Smooth muscle cell of the brain vasculature (primary cell): ENCODE measurements at regions not wholly inside any gene's neighbourhood (a gene's known extent, or its start where the extent isn't known, plus 50 kb on each side); places are given as distances from the start of the nearest gene placed in this dataset.

ENCODE experiments used
- DNase-seq: peaks from one replicate; pipeline ENCODE4 v3.0.0-alpha.2; 2012; ENCODE audit warnings: low read depth, low spot score

GRCh38 chr15:97592778-97593177 lies 367.7 kb upstream of the ARRDC4 start:
- DNase-seq: no peak

- DNase-seq: no peak
Observed at GRCh38 chr15:97597801-97598200, 362.7 kb upstream of the ARRDC4 start.

- no peak for DNase-seq
Observed at GRCh38 chr15:97598353-97598798, 362.1 kb upstream of the ARRDC4 start.

GRCh38 chr15:97600190-97600589 lies 360.3 kb upstream of the ARRDC4 start:
- no peak for DNase-seq

GRCh38 chr15:97604677-97605076 lies 355.8 kb upstream of the ARRDC4 start:
- no peak for DNase-seq

- DNase-seq: no peak
Observed at GRCh38 chr15:97615114-97615513, 345.4 kb upstream of the ARRDC4 start.

- DNase-seq: no peak
Observed at GRCh38 chr15:97623091-97623661, 337.3 kb upstream of the ARRDC4 start.

GRCh38 chr15:97627634-97628033 lies 332.9 kb upstream of the ARRDC4 start:
- DNase-seq: no peak

- DNase-seq: no peak
Observed at GRCh38 chr15:97645758-97646157, 314.7 kb upstream of the ARRDC4 start.

GRCh38 chr15:97648728-97649127 lies 311.8 kb upstream of the ARRDC4 start:
- DNase-seq: no peak

- no peak for DNase-seq
Observed at GRCh38 chr15:97652041-97652440, 308.5 kb upstream of the ARRDC4 start.

GRCh38 chr15:97652700-97653167 lies 307.8 kb upstream of the ARRDC4 start:
- no peak for DNase-seq

- no peak for DNase-seq
Observed at GRCh38 chr15:97653896-97654295, 306.6 kb upstream of the ARRDC4 start.

- no peak for DNase-seq
Observed at GRCh38 chr15:97654481-97655076, 305.9 kb upstream of the ARRDC4 start.

GRCh38 chr15:97661796-97662195 lies 298.7 kb upstream of the ARRDC4 start:
- DNase-seq: no peak

- DNase-seq: no peak
Observed at GRCh38 chr15:97672586-97672985, 287.9 kb upstream of the ARRDC4 start.

GRCh38 chr15:97678656-97679055 lies 281.8 kb upstream of the ARRDC4 start:
- no peak for DNase-seq

- no peak for DNase-seq
Observed at GRCh38 chr15:97679106-97679688, 281.3 kb upstream of the ARRDC4 start.

GRCh38 chr15:97680606-97681220 lies 279.8 kb upstream of the ARRDC4 start:
- DNase-seq: no peak

- DNase-seq: no peak
Observed at GRCh38 chr15:97683831-97684230, 276.7 kb upstream of the ARRDC4 start.

- no peak for DNase-seq
Observed at GRCh38 chr15:97684249-97684648, 276.3 kb upstream of the ARRDC4 start.

GRCh38 chr15:97686324-97686723 lies 274.2 kb upstream of the ARRDC4 start:
- no peak for DNase-seq

GRCh38 chr15:97687654-97688053 lies 272.8 kb upstream of the ARRDC4 start:
- no peak for DNase-seq
